RCC 7860 (cell line): ENCODE measurements at regions not wholly inside any gene's neighbourhood (a gene's known extent, or its start where the extent isn't known, plus 50 kb on each side); places are given as distances from the start of the nearest gene placed in this dataset.

Experiments used
- DNase-seq: peaks from one replicate; pipeline ENCODE4 v3.0.0-alpha.2; 2015; ENCODE audit warnings: low spot score
- FAIRE-seq: peaks from 2 replicates; lab custom pipeline; 2012; peaks lifted over from hg19 to GRCh38; lab: Jason Lieb, UNC

DNA sequence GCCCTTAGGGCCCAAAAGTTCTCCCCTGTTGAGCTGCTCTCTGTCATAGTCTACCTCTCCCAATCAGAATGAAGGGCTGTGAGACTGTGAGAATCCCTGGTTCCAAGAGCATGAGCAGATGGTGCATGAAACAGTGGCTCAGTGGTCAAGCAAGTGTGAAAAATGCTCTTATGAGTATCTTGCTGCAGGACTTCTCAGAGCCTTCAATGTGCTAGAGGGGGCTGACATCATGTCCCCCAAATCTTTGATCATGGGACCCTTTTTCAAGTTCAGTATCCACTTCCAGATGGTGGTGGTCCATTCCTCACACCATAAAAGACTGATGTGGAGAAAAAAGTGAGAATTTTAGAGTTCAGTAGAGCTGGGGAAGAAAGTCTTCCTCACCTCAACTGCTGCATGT lies 265.3 kb upstream of the HABP2 start:
- DNase-seq (no peak), FAIRE-seq (no peak)

DNA sequence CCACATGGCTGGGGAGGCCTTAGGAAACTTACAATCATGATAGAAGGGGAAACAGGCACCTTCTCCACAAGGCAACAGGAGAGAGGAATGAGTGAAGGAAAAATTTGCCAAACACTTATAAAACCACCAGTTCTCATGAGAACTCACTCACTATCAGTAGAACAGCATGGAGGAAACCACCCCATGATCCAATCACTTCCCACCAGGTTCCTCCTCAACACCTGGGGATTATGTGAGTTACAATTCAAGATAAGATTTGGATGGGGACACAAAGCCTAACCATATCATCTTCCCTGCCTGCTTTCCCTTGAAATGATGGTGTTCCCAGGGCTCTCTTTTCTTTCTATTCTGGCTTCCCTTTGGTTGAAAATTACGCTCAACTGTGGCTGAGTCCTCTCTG lies 262.7 kb upstream of the HABP2 start:
- DNase-seq, result no peak
- FAIRE-seq, result no peak

DNA sequence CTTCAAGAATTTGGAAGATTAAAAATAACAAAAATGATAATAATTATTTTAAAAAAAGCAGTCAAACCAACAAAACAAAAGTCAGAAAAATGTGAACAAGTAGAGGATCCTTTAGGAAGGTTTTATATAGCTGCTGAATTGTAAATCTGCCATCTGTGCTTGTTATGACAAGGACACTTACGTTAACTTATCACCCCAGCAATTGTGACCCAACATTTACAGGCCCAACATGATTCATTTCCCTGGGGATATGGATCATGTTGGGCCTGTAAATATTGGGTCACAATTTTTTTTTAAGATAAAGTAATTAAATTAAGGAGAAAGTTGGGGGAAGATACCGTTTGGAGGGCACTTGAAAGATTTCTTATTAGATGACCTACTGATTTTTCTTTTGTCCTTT lies 261.4 kb upstream of the HABP2 start:
- DNase-seq, result no peak
- no peak for FAIRE-seq

DNA sequence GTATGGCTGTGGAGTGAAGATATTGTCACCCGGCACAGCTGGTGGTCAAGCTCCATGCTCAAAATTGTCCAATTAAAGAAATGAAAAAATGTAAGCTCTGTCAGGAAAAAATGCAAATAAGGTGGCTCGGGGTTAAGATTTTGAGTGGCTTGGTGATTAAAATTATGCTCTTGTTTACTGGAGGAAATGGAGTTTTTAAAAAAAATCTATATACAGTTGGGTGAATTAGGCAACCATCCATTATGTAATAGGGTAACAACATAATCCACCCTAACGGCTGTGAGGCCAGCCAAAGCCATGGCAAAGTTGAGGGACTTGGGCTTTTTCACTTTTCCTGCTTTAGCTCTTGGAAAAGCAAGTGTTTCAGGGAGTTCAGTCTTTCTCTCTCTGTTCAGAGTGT lies 260.8 kb upstream of the HABP2 start:
- DNase-seq, result no peak
- no peak for FAIRE-seq

DNA sequence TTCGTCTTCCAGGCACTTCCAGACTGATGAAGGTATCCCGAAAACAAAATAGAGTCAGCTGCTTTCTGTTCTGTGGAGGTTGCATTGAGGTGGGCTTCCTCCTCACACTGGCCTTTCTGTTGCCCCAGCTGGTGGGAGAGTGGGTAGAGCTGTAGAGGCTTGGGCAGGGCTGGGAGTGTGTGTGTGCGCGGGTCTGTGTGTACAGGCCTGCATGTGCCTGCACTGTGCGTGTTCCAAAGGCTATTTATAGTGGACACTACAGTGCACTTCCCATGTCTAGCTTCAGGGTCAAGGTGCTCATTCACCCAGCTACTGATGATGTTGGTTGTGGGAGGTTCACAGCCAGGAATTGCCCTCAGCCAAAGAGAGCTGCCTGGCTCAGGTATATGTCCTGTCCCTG lies 260.1 kb upstream of the HABP2 start:
- FAIRE-seq, result no peak
- no peak for DNase-seq

DNA sequence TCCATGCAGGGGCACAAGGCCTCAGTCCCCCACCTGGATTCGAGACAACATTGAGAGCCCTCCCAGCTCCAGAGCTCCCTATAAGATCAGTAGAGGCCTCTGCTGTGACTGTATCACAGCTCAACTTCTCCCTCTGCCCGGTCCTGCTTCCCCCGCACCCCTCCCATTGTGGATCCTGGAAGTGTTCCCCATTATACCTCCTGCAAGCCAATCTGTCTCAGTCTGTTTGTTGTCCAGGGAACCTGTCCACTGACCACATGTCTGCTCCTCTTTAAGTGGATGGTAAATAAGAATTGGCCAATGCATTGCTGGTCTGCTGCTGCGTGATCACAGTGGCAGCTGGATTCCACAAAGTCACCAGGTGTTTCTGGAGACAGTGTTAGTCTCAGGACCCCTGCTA lies 259.7 kb upstream of the HABP2 start:
- FAIRE-seq, result no peak

DNA sequence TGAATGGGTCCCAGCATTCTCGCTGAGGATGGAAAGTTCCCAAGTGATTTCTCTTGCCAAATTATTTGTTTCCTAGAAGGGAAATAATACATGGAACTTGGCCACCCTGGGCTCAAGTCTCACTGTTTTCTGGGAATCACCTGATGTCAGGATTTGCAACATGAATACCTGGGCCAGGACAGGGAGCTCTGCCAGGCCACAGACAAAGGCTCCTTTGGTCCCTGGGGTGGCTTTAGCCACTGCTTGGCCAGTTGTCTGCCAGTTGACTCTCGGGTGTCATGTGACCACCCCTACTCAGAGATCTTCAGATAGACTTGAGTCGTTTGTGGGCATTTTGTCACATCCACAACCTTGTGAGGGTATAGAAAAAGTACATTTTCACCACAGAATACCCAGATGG lies 258.0 kb upstream of the HABP2 start:
- DNase-seq (no peak), FAIRE-seq (no peak)

More for the DNA sequence above, 259.7 kb upstream of the HABP2 start:
- DNase-seq, result no peak

DNA sequence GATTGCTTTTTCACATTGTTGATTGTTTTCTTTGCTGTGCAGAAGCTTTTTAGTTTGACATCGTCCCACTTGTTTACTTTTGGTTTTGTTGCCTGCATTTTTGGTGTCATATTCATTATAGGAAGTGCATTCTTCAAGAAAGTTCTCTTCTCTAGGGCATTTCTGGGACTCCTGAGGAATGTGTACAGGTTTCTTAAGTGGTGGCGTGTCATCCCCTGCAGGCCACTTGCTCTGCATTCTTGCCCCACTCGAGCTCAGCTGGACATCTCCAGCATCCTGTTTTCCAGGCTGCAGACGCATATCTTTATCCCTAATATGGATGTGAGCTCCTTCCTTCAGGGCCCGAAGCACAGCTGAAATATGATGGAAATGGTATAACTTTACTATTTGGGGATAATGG lies 255.6 kb upstream of the HABP2 start:
- DNase-seq (no peak), FAIRE-seq (no peak)

DNA sequence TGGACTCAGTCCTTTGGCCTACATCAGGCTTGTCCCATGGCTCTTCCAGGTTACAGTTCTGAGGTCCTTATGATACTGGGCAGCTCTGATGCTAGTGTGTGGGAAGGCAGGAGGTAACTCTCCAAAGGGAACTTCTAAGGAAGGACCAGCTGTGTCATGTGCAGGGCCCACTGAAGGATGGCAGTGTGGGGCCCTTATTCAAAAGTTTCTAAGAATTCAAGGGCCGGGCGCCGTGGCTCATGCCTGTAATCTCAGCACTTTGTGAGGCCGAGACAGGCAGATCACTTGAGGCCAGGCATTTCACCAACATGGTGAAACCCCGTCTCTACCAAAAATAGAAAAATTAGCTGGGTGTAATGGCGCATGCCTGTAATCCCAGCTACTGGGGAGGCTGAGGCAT lies 254.2 kb upstream of the HABP2 start:
- no peak for DNase-seq

DNA sequence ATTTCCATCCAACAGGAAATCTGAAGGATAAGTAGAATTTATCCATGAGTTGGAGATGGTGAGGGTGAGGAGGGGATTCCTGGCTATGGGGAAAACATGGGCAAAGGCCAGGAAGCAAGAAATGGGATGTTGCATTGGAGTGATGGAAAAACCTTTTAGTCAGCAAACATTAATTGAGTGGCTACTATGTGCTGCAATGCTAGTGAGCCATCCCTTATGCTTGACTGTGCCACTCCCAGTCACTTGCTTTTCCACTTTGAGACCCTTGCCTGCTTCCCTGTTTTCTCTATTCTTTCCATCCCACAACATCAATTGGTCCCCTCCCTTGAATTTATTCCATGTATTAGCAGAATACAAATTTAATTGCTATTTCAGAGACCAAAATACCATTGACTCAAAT lies 252.7 kb upstream of the HABP2 start:
- DNase-seq, result no peak
- no peak for FAIRE-seq

More for the DNA sequence above, 254.2 kb upstream of the HABP2 start:
- no peak for FAIRE-seq

DNA sequence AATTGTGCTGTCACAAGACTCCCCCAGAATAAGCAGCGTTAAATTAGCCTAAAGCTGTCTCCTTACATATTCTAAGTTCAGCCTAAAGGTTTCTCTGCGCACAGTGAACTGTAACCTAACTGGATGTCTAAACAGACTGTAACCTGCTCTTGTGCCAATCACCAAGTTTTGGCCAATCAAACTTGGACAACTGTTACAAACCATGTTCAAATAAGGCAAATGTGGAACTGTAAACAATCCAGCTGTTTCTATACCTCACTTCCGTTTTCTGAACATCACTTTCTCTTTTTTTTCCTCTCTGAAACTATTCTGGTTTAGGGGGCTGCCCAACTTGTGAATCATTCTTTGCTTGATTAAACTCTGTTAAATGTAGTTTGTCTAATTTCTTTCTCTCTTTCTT lies 252.2 kb upstream of the HABP2 start:
- no peak for FAIRE-seq

DNA sequence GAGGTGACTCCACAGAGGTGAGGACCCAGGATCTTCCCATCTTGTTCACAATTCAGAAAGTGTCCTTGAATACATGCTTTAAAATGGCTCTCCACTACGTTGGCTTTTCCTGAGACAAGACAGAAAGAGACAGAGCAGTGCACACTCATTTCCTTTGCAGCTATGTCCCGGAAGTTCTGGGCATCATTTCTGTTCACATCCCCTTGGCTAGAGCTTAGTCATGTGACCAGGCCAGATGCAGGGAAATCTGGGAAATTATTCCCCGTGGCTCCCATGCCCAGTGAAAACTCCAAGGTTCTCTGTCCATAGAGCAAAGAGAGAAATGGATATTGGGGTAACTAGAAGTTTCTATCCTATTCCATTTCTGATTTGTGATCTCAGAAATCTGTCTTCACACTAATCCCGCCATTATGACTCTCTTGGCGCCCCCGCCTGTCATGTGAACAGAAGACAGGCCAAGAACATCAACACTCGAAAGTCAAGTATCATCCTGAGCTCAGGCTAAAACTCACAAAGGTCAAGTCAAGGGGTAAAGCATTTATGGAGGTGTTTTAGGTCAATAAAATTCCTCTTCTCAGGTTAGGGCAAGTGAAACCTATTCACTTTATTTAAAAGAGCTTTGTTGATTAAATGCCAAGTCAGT lies 251.4 kb upstream of the HABP2 start:
- no peak for FAIRE-seq
- DNase-seq, result no peak

More for the DNA sequence above, 252.2 kb upstream of the HABP2 start:
- no peak for DNase-seq

DNA sequence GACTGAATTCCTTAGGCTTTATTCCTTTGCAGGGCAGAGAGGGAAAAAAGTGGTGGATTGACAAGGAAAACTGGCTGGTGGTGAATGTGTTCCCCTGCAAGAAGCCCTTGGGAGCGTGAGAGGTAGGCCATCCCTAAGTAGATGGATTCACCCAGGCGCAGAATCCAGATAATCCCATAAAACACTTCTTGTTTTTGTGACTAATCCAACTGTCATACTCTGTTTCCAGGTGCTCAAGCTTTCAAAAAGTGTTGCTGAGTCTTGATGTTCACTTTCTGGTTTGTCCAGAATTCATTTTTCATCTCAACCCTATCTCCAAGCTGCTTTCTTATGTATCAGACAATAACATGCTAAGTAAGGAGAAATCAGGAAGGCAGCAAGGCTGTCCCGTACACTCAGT lies 250.8 kb upstream of the HABP2 start:
- FAIRE-seq, result no peak
- no peak for DNase-seq

DNA sequence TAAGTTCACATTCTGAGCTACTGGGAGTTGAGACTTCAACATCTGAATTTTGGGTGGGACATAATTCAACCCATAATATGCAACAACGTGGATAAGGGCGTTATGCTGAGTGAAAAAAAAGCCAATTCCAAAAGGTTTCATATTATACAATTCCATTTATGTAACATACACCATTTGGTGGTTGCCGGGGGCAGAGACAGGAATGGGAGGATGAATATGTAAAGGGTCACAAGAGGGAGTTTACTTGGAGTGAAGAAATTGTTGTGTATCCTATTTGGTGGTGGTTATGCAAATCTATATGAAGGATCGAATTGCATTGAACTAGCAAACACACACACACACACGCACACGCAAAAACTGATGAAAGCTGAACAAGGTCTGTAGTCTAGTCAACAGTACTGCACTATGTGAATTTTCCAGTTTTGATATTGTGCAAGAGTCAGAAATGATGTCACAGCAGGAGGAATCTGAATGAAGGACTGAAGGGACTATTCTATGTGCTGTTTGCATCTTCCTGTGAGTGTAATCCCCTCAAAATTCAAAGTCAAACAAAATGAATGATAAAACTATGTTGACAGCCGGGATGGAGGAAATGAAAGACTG lies 249.2 kb upstream of the HABP2 start:
- no peak for FAIRE-seq

DNA sequence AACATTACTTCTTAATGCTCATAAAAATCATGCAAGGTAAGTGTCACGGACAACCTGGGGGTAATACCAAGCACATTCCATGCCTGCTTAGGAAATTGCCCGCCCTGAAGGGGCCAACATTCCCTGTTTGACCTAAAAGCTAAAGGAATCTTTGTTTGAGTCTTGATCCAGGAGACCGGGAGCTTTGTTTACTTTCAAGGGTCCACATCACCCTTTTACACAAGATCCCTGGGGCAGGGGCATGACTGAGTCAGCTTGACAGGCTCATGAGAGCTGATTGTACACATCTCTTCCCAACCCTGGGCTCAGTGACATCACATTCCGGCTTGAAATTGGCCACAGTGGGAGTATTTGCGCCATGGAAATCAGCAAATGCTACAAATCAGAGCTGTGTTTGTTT lies 248.1 kb upstream of the HABP2 start:
- FAIRE-seq (no peak), DNase-seq (no peak)

More for the DNA sequence above, 249.2 kb upstream of the HABP2 start:
- DNase-seq, result no peak

DNA sequence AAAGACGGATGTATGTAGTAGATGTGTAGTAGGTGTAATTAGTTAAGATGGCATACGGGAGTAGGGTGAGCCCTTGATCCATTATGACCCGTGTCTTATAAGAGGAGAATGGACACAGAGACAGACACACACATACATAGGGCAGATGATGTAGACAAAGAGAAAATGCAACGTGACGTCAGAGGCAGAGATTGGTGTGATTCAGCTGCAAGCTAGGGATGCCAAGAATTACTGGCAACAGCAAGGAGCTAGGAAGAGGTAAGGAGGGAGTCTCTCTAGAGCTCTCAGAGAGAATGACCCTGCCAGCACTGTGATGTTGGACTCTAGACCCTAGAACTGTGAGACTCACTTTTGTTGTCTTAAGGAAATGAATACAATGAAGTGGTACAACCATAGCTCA lies 247.0 kb upstream of the HABP2 start:
- DNase-seq (no peak), FAIRE-seq (no peak)

DNA sequence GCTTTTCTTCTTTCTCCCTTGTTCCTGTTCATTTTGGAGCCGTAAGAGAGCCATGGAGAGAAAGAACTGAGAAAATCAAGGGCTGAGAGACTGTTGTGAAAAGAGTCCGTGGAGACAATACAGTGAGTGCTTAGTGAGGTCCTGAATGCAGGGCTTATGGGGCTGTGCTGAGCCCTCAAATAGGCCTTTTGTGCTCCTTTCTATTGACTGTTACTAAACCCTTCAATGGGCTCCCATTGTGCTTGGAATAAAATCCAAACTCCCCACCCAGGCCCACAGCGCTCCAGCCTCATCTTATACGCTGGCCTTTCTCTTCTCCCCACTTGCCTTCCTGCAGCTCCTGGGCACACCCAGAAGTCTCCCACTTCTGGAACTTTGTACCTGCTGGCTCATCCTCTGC lies 243.1 kb upstream of the HABP2 start:
- FAIRE-seq (no peak), DNase-seq (no peak)

DNA sequence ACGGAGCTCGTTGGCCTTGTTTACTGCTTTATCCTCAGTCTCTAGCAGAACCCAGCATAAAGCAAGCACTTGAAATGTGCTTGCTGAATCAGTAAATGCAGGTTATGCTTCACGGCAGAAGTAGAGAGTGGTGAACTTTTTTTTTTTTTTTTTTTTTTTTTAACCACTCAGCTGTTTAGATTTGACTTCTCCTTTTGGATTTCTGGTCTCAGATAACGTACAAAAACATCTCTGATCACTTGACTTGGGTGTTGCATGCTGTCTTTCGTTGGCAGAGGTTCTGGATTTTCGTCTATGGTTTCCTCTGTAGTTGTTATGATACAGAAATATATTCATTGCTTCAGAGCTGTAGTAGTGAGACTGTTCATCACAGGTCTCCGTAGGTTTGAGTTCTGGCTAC lies 242.5 kb upstream of the HABP2 start:
- FAIRE-seq, result no peak
- DNase-seq, result no peak

DNA sequence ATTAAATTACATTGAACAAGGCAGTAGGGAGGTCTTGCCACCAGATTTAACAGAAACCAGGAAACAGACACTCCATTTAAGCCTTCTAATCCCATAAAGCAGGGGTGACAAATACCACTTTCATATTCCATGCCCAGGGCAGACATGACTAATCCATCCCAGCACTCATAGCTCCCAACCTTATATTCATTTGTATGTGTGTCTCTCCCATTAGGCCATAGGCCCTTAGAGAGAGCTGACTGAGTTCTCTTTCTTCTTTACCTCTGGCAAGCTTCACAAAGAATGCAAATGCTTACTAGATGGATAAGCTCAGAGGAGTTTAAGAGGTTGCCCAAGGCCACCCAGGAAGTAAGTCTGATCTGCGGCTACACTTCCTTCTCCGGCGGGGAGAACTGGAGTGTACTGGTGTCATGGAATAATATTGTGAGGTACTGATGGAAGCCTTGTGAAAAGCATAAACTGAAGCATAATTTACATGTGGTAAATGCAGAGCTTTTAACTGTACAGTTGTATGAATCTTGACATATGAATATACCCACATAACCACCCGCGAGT lies 239.7 kb upstream of the HABP2 start:
- no peak for FAIRE-seq
- DNase-seq, result no peak

DNA sequence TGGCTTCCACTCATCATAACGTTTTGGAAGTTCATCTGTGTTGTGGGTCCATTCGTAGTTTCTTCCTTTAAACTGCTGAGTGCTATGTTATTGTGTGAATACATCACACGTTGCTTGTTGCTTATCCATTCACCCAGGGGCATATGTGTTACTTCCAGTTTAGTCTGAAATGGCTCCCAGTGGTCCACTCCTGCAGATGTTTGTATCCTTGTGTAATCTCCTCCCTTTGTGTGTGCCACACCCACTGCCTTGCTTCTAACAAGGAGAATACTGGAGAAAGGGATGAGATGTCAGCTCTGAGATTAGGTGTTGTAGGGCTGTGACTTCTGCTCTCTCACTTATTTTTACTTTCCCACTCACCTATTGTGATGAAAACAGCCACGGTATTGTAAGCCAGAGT lies 239.1 kb upstream of the HABP2 start:
- no peak for FAIRE-seq

DNA sequence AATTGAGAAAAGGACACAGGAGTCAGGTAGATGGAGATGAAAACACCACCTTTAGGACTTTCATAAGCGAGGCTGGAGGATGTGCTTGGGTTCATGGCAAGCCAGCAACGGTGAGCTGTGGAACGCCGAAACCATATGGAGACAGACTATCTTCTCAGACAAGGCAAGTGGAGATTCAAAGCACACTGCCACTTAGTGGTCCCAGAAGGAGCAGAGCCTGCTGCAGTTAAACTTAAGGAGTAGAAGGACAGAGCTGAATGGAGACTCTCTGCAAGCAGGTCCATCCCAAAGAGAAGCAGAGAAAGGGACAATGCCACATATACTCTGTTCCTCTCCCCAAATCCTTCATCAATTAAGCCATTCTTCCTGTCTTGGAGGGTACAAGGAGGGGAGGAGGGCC lies 236.3 kb upstream of the HABP2 start:
- DNase-seq, result no peak
- FAIRE-seq, result no peak

More for the DNA sequence above, 239.1 kb upstream of the HABP2 start:
- no peak for DNase-seq

DNA sequence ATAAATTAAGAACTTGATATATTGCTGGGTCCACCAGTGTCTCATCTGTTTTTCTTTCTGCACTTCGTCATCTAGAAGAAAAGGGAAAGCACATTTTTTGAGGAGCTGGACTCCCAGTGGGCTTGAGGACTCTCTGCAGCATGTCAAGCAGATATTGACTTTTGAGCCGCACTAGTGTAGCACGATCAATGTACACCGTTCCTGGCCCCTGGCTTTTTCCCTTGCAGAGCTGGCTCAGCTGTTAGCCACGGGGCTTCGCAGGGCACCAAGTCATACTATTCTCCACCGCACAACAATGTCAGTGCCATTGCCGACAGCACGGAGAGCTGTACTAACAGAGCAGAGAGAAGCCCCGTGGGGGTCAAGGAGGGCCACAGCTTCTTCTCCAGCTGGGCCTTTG lies 235.4 kb upstream of the HABP2 start:
- FAIRE-seq (no peak), DNase-seq (no peak)

DNA sequence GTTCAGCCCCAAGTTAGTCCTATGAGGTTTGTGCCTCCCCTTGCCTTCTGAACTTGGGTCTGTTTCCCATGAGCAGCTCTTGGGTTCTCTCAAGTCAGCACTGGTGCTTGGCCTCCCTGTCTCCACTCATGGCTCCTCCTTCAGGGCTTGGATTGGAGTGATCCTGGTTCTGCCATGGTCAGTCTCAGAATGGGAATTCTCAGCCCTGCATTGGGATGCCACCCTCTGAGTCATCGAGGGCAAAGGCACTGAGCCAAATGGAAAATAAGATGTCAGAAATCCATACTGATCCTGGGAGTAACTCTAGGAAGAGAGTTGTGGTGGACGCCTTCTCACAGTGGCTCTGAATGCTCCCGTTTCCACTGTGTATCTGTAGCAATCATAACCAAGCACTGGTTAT lies 233.4 kb upstream of the HABP2 start:
- DNase-seq, result no peak
- no peak for FAIRE-seq
